Endothelial cell (in vitro differentiated cells): ENCODE measurements at regions not wholly inside any gene's neighbourhood (a gene's known extent, or its start where the extent isn't known, plus 50 kb on each side); places are given as distances from the start of the nearest gene placed in this dataset.

Experiments
- DNase-seq: peaks from one replicate; pipeline ENCODE4 v3.0.0; 2021; ENCODE audit warnings: low spot score
- H3K27ac Mint-ChIP-seq: one replicate; pipeline ENCODE4 v1.8.0; 2021; ENCODE audit warnings: mixed read lengths, inconsistent platforms; ENCODE audit not compliant: unreplicated experiment
- H3K27me3 Mint-ChIP-seq: one replicate; pipeline ENCODE4 v1.8.0; 2021; ENCODE audit warnings: mild to moderate bottlenecking, moderate library complexity, mixed read lengths, inconsistent platforms; ENCODE audit not compliant: unreplicated experiment
- H3K36me3 Mint-ChIP-seq: one replicate; pipeline ENCODE4 v1.8.0; 2021; ENCODE audit warnings: mild to moderate bottlenecking, low read depth, mixed read lengths, inconsistent platforms; ENCODE audit not compliant: unreplicated experiment
- H3K4me1 Mint-ChIP-seq: one replicate; pipeline ENCODE4 v1.8.0; 2021; ENCODE audit warnings: mild to moderate bottlenecking, mixed read lengths, inconsistent platforms; ENCODE audit not compliant: unreplicated experiment
- H3K4me3 Mint-ChIP-seq: one replicate; pipeline ENCODE4 v1.8.0; 2021; ENCODE audit warnings: mild to moderate bottlenecking, mixed read lengths, inconsistent platforms; ENCODE audit not compliant: unreplicated experiment
- H3K9me3 Mint-ChIP-seq: one replicate; pipeline ENCODE4 v1.8.0; 2021; ENCODE audit warnings: mixed read lengths, inconsistent platforms; ENCODE audit not compliant: unreplicated experiment
- CTCF ChIP-seq: fragments of 200-600 bp; sonication (generic); IDR thresholded peaks from one replicate; pipeline ENCODE4 v1.5.0; 2021; ENCODE audit warnings: antibody characterized with exemption; ENCODE audit not compliant: unreplicated experiment

DNA sequence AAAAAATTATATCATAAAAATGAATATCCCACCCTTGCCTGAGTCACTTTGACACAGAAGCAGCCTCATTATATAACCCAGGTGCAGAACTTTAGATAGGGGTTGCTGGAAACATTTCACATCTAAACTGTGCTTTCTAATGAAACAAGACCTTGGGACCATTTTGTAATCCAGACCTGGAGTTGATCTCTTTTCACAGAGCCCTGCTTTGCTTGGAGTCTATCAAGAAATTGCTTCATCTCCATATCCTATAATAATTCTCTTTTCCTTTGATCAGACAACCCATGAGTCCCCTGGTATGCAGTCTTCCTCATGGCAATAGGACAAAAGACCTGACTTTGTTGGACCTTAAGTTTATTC lies 76.3 kb downstream of the HSD17B6 start:
- Mint-ChIP-seq H3K9me3 (no peaks in the 10 kb centered on the region), H3K27me3 (no peaks in the 10 kb centered on the region), H3K36me3 (no peaks in the 10 kb centered on the region), H3K27ac (no peak overlapping the region), H3K4me1 (peaks cover 2% of the 10 kb centered on the region), H3K4me3 (no peak overlapping the region)
- no peak for TF ChIP-seq CTCF
- DNase-seq = no peak

DNA sequence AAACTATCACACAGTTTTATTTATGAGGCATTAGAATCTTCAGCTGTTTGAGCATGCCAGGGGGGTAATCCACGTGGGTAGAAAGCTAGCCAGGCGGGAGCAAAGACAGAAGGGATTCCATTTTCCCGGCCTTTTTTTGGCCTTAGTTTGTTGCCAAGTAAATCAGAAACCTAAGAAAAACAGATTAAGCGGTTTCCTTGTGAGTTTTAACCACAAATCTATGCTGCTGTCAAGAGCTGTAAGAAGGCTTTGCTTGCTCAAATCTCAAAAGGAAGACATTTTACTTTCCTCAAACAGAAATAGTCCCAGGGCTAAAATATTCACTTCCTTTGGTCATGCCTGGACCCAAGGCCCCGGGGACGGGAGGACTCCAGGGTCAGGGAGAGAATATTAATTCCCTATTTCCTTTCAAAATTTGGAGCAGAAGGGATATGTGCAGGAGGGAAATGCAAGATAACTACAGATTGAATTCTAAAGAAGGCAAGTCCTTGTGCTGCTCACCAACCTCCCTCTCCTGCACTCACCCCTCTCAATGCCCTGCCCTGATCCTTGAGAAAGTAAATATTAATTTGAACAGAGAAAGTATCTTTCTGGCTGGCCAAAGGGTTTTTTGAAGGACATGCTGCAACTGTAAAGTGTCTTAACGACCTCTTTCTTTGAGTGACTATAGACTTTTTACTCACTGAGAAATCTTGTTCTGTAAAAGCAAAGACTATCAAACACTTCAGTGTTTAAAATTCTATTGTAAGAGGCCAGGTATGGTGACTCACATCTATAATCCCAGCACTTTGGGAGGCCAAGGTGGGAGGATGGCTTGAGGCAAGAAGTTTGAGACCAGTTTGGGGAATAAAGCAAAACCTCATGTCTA lies 75.7 kb downstream of the HSD17B6 start:
- Mint-ChIP-seq H3K9me3 (no peaks in the 10 kb centered on the region), H3K27me3 (no peaks in the 10 kb centered on the region), H3K27ac (no peak overlapping the region), H3K36me3 (no peaks in the 10 kb centered on the region), H3K4me1 (peaks cover 2% of the 10 kb centered on the region), H3K4me3 (no peak overlapping the region)
- no peak for TF ChIP-seq CTCF
- DNase-seq = no peak
